ENCODE measurements at regions not wholly inside any gene's neighbourhood (a gene's known extent, or its start where the extent isn't known, plus 50 kb on each side); places are given as distances from the start of the nearest gene placed in this dataset.

- TF ChIP-seq ZNF335 (CRISPR knock-in tag; IDR thresholded peaks at IDR 0.05) (no peak), POLR2AphosphoS5 (IDR thresholded peaks at IDR 0.05; ENCODE audit: low read depth, low read length) (no peak), CTCF (CRISPR knock-in tag; IDR thresholded peaks at IDR 0.05) (no peak), MAX (IDR thresholded peaks at IDR 0.05) (no peak), CHD4 (IDR thresholded peaks at IDR 0.05; ENCODE audit: borderline replicate concordance, low read length) (no peak), HDAC2 (CRISPR knock-in tag; IDR thresholded peaks at IDR 0.05) (no peak), EP300 (IDR thresholded peaks at IDR 0.05; ENCODE audit: low read depth in 2 of 2, low read length in 2 of 2) (no peak), EP300 (CRISPR knock-in tag; IDR thresholded peaks at IDR 0.05; ENCODE audit: borderline replicate concordance) (no peak), CENPBD1 (CRISPR knock-in tag; IDR thresholded peaks at IDR 0.05; ENCODE audit: borderline replicate concordance, low read depth) (no peak), ATF1 (CRISPR knock-in tag; IDR thresholded peaks at IDR 0.05) (no peak)
Observed at GRCh38 chr15:46126581-46126980, 491.8 kb downstream of the SQOR start.
